ENCODE measurements at regions not wholly inside any gene's neighbourhood (a gene's known extent, or its start where the extent isn't known, plus 50 kb on each side); places are given as distances from the start of the nearest gene placed in this dataset.
"Not testable (repeated sequence)": the region's sequence is repeated elsewhere in the genome, so short reads cannot be mapped to it uniquely, and the experiment has no call there.

DNA sequence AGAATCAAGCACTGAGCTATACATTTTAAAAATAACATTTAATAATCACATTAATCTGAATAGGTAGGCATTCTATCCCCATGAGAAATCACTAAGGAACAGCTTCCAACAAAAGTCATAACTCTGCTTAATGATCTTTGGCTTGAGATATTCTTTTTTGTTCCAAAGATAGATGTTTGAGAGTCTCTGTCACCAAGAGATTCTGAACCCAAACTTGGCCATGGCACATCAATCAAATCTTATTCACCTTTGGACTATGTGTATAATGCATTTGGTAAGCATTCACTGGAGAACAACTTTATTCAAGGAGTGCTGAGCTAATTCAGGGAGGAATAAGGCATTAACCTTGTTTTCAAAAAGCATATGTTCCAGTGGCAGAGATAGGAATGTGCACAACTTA lies 743.3 kb downstream of the SLC4A3 start:
- TF ChIP-seq, protein P1, sequence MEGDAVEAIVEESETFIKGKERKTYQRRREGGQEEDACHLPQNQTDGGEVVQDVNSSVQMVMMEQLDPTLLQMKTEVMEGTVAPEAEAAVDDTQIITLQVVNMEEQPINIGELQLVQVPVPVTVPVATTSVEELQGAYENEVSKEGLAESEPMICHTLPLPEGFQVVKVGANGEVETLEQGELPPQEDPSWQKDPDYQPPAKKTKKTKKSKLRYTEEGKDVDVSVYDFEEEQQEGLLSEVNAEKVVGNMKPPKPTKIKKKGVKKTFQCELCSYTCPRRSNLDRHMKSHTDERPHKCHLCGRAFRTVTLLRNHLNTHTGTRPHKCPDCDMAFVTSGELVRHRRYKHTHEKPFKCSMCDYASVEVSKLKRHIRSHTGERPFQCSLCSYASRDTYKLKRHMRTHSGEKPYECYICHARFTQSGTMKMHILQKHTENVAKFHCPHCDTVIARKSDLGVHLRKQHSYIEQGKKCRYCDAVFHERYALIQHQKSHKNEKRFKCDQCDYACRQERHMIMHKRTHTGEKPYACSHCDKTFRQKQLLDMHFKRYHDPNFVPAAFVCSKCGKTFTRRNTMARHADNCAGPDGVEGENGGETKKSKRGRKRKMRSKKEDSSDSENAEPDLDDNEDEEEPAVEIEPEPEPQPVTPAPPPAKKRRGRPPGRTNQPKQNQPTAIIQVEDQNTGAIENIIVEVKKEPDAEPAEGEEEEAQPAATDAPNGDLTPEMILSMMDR (IDR thresholded peaks at IDR 0.05): no peak
- no peak for TF ChIP-seq ZFX (IDR thresholded peaks at IDR 0.05; ENCODE audit: borderline replicate concordance)
- no peak overlapping the region for H3K27ac ChIP-seq

DNA sequence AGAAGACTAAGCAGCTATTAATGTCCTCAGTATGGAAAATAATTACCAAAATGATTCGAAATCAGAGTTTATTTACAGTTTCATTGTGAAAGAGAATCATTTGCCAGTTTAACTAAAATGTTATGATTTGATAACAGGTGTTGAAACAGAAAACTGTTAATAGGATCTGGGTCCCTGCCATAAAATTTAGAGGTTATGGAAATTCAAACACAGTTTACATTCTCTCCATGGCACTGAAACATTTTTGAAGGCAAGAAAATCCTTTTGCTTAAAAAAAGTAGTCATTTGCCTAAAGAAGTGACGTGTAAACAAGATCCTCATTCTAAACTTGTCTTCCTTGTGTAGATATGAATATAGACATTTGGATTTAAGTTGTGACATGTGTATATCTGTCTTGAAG lies 743.8 kb downstream of the SLC4A3 start:
- no peak overlapping the region for H3K27ac ChIP-seq
- TF ChIP-seq ZFX (IDR thresholded peaks at IDR 0.05; ENCODE audit: borderline replicate concordance): no peak
- TF ChIP-seq, protein P1 (IDR thresholded peaks at IDR 0.05): no peak

DNA sequence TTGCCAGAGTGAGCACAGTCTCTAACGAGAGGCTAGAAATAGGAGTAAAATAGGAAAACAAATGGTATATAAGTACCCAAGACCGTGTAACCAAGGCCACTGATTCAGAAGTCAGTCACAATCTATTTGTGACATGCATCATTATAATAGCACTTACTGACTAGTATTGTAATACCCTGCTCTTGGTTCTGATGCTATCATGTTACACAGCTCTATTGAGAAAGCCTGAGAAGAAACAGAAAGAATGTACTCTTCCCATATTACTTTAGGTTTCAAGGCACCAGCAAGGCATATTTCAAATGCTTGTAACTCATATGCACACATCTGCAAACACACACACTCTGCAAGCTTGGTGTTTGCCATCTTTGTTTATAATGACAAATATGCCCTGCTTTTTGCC lies 746.4 kb downstream of the SLC4A3 start:
- TF ChIP-seq ZFX (IDR thresholded peaks at IDR 0.05; ENCODE audit: borderline replicate concordance): no peak
- TF ChIP-seq, protein P1 (IDR thresholded peaks at IDR 0.05): no peak
- no peak overlapping the region for H3K27ac ChIP-seq

DNA sequence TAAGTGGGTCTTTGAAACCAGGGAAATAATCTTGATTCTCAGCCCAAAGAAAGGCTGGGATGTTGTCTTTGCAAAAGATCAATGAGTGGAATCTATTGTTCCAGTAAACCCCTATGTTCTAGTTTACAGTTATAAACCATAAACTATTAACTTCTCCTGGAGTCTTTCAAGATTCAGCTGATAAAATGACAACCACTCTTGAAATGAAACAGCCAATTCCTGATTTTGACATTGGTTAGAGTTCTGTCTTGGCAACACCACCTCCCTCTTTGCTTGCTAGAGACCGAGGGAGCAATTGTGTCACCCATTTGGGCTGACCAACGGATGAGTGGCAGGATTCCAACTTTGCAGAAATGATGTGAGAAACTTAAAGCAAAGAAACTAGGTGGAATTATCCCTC lies 746.9 kb downstream of the SLC4A3 start:
- H3K27ac ChIP-seq: no peak overlapping the region
- TF ChIP-seq, protein P1 (IDR thresholded peaks at IDR 0.05): no peak
- TF ChIP-seq ZFX (IDR thresholded peaks at IDR 0.05; ENCODE audit: borderline replicate concordance): no peak

DNA sequence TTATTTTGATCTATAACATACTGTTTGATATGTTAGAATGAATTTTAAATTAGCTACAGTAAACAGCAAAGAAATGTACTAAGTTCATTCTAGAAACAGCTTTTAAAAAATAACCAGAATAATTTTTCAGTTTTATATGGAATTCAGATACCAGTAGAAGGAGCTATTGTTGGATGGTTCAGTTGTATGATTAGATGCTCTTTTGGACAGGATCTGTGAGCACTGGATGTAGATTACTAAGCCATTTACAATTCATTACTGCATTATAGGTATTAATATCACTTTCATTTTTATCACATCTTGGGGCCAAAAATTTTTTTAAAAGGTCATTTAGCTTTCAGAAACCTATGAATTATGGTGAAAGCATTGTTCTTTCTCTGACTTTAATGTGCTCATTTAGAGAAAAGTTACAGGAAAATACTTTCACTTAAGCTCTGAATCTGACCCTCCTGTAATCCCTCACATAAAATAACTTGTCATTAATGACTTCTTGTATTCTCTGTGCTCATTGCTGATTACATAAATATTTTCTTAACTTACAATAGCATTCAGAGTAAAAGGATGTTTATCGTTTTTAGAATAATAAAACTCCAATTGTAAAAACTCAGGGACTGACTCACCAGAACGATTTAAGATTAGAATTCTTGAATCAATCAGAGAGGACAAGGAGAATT lies 750.2 kb downstream of the SLC4A3 start:
- TF ChIP-seq ZFX (IDR thresholded peaks at IDR 0.05; ENCODE audit: borderline replicate concordance): no peak
- TF ChIP-seq, protein P1 (IDR thresholded peaks at IDR 0.05): no peak
- no peak overlapping the region for H3K27ac ChIP-seq

DNA sequence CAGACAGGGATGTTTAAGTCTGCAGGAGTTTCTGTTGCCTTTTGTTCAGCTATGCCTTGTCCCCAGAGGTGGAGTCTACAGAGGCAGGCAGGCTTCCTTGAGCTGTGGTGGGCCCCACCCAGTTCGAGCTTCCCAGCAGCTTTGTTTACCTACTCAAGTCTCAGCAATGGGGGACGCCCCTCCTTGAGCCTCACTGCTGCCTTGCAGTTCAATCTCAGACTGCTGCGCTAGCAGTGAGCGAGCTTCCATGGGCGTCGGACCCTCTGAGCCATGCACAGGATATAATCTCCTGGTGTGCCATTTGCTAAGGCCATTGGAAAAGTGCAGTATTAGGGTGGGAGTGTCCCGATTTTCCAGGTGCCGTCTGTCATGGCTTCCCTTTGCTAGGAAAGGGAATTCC lies 760.3 kb downstream of the SLC4A3 start:
- H3K27ac ChIP-seq: not testable (repeated sequence)

DNA sequence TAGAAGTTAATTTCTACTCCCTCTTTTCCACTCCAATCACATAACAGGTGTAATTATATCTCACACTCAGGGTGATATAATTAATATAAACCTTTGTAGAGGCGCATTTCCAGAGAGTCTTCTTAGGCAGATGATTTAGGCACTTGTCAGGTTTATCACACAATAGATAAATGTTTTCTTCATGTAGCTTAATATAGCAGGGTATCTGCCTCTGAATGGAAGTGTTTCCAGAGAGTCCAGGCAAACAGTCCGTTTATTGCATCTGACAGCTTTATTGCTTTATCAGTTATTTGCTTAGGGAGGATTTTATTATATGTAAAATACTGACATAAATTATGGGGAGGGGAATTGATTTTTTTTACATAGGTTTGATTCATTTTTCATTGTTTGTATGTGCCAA lies 766.3 kb downstream of the SLC4A3 start:
- TF ChIP-seq, protein P1 (IDR thresholded peaks at IDR 0.05): no peak
- no peak for TF ChIP-seq ZFX (IDR thresholded peaks at IDR 0.05; ENCODE audit: borderline replicate concordance)
- H3K27ac ChIP-seq: no peak overlapping the region

DNA sequence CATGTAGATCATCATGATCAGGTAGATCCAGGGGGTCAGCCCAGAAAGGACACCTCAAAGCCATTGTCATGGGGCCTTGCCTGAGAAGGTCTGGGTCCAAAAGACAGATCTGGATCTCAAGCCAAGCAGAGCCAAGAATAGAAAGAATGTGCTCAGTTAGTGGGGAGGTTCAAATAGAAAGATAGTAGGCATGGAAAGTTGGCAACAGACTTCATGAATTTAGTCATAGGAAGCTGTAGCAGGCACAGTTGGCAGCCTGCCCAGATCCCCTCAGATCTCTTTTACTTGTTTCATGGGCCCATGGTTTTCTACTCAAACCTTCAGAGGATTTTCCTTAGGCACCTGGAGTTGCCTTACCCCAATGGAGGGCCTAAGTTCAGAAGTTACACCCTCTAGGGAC lies 767.0 kb downstream of the SLC4A3 start:
- H3K27ac ChIP-seq: no peak overlapping the region
- no peak for TF ChIP-seq ZFX (IDR thresholded peaks at IDR 0.05; ENCODE audit: borderline replicate concordance)
- TF ChIP-seq, protein P1 (IDR thresholded peaks at IDR 0.05): no peak

Data from 22Rv1 (cell line).